ENCODE measurements at regions not wholly inside any gene's neighbourhood (a gene's known extent, or its start where the extent isn't known, plus 50 kb on each side); places are given as distances from the start of the nearest gene placed in this dataset.

GRCh38 chr5:93921001-93921400 is 179.6 kb upstream of the POU5F2 start:
- no peak overlapping the region for H3K4me2 ChIP-seq (ENCODE audit: low read depth, low read length)
- no peak overlapping the region for H3K27ac ChIP-seq (ENCODE audit: extremely low read length, insufficient read depth, low read length)
- in situ Hi-C loops (cut with HindIII; ENCODE audit: extremely low pct_ligation_motif_present, low pct_unique_long_range_greater_than_20kb) (no loop called here), intact Hi-C loops (cut with micrococcal nuclease; ENCODE audit: unreplicated experiment) (no loop called here)
- WGBS (ENCODE audit: low lambda C conversion rate) = 73% methylated on average over 2 of the region's 2 CpGs
- ChIA-PET POLR2A (no interaction called here), CTCF (ENCODE audit: low intra/inter-chr PET ratio, low total read pairs) (no interaction called here)
- H3K27me3 ChIP-seq (ENCODE audit: control insufficient read depth in 1 of 2, insufficient read depth in 2 of 2, low read length in 2 of 2) = no peaks in the 10 kb centered on the region; a peak in 1 of 5 replicates
- H4K20me1 ChIP-seq (ENCODE audit: insufficient read depth, low read length) = no peaks in the 10 kb centered on the region
- ATAC-seq = no peak
- TF ChIP-seq RARG (CRISPR knock-in tag; IDR thresholded peaks at IDR 0.05; ENCODE audit: low read depth) = no peak
- TF ChIP-seq MTA3 (CRISPR knock-in tag; IDR thresholded peaks at IDR 0.05) = no peak
- no peak for TF ChIP-seq ZNF616 (CRISPR knock-in tag; IDR thresholded peaks at IDR 0.05; ENCODE audit: low read depth)
- TF ChIP-seq XBP1 (CRISPR knock-in tag; IDR thresholded peaks at IDR 0.05) = no peak
- no peak for TF ChIP-seq ZNF691 (CRISPR knock-in tag; IDR thresholded peaks at IDR 0.05; ENCODE audit: borderline replicate concordance, low read depth)
- no peak for TF ChIP-seq ZNF431 (CRISPR knock-in tag; IDR thresholded peaks at IDR 0.05; ENCODE audit: borderline replicate concordance, low read depth)
- no peak for TF ChIP-seq ZNF343 (CRISPR knock-in tag; IDR thresholded peaks at IDR 0.05)
- TF ChIP-seq SNAI1 (CRISPR knock-in tag; IDR thresholded peaks at IDR 0.05; ENCODE audit: borderline replicate concordance) = no peak
- no peak for TF ChIP-seq ZNF574 (CRISPR knock-in tag; IDR thresholded peaks at IDR 0.05)
- TF ChIP-seq FOSL2 (CRISPR knock-in tag; IDR thresholded peaks at IDR 0.05) = no peak
- no peak for TF ChIP-seq GATAD1 (CRISPR knock-in tag; IDR thresholded peaks at IDR 0.05)
- no peak for TF ChIP-seq ZIK1 (CRISPR knock-in tag; IDR thresholded peaks at IDR 0.05; ENCODE audit: borderline replicate concordance, low read depth)
- TF ChIP-seq ZFAT (CRISPR knock-in tag; conservative IDR thresholded peaks at IDR 0.05) = no peak
- TF ChIP-seq ZBTB3 (CRISPR knock-in tag; IDR thresholded peaks at IDR 0.05; ENCODE audit: borderline replicate concordance, low read depth) = no peak
- no peak for TF ChIP-seq SOX6 (IDR thresholded peaks at IDR 0.05)
- TF ChIP-seq SOX6 (CRISPR knock-in tag; IDR thresholded peaks at IDR 0.05) = no peak
- no peaks in the 10 kb centered on the region for H3K36me3 ChIP-seq (replicated peaks in 1 of 2; ENCODE audit: control insufficient read depth in 1 of 2, insufficient read depth in 2 of 2, low read length in 2 of 2)
- no peaks in the 10 kb centered on the region for H3K79me2 ChIP-seq (ENCODE audit: insufficient read depth, low read length)
- FAIRE-seq = no peak
- no peaks in the 10 kb centered on the region for H3K9me3 ChIP-seq (ENCODE audit: low read length)
- H3K9ac ChIP-seq (ENCODE audit: insufficient read depth, low read depth, low read length) = no peak overlapping the region
- no peak overlapping the region for H2AFZ ChIP-seq (ENCODE audit: low read length)
- no peak overlapping the region for H3K4me3 ChIP-seq (replicated peaks in 1 of 3; ENCODE audit: insufficient read depth in 1 of 3, low read depth in 2 of 3, low read length in 3 of 3)
- no TSS peak for BruUV-seq (replicated peaks)
- DNase-seq (ENCODE audit: low spot score) = no peak
- peaks cover 9% of the 10 kb centered on the region; the same call in 1 of the 2 replicates for H3K4me1 ChIP-seq (ENCODE audit: insufficient read depth, low read length)

All from HepG2 (cell line).